ENCODE measurements at regions not wholly inside any gene's neighbourhood (a gene's known extent, or its start where the extent isn't known, plus 50 kb on each side); places are given as distances from the start of the nearest gene placed in this dataset.

DNA sequence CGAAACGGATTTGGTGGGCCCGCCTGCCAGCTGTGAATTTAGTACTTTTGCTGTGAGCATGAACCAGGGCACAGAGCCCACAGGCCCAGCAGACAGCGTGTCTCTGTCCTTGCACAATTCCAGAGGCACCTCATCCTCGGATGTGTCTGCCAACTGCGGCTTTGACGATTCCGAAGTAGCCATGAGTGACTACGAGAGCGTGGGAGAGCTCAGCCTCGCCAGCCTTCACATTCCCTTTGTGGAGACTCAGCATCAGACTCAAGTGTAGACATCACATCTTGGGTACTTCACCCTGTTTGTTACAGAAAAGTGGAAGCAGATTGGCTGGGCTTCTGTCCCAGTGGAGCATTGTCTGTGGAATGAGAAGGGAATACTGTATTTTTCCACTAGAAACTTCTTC is 78.6 kb upstream of the MTNR1B start:
- H3K27ac Mint-ChIP-seq = no peak overlapping the region
- no peak overlapping the region for H3K4me3 Mint-ChIP-seq
- peaks cover 1% of the 10 kb centered on the region for H3K4me1 Mint-ChIP-seq
- H3K36me3 Mint-ChIP-seq = no peaks in the 10 kb centered on the region
- no peaks in the 10 kb centered on the region for H3K9me3 Mint-ChIP-seq
- H3K27me3 Mint-ChIP-seq = no peaks in the 10 kb centered on the region
- no peak for DNase-seq

DNA sequence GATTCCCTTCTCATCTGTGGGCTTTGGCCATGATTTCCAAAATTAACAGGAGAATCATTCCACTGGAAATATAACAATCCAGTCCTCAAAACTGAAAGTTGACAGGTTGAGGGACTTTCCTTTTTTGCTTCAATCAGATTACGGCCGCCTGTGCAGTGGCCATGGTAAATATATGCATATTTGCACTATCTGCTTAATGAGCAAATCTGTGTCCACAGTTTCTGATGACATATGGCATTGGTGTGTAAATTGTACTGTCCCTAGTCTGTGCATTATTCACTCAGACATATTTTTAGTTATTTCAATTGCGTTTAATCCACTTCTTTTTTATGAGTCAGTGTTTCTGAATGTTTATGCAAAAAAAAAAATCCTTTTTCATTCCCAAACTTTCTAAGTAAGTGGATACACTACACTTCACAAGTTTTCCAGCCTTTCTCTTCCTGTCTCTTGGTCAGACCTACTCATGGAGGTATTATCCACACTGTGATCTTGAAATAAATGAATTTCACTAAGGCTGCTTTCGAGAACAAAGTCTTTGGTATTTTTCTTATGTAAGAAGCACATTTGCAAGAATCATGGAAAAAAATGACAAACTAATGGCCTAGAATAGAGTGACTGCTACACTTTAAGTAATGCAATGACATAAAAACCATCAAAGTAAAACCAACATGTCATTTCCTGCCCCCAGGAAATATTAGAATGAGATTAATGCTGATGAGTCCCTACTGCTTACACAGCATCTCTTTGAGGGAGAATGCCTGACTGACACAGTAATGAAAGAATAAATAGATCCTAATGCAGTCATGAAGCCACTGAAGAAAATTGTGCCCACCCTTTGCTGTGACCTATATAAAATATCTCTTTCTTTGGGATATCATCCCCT is 76.4 kb upstream of the MTNR1B start:
- Mint-ChIP-seq H3K27ac (no peak overlapping the region), H3K4me3 (no peak overlapping the region), H3K36me3 (no peaks in the 10 kb centered on the region)

DNA sequence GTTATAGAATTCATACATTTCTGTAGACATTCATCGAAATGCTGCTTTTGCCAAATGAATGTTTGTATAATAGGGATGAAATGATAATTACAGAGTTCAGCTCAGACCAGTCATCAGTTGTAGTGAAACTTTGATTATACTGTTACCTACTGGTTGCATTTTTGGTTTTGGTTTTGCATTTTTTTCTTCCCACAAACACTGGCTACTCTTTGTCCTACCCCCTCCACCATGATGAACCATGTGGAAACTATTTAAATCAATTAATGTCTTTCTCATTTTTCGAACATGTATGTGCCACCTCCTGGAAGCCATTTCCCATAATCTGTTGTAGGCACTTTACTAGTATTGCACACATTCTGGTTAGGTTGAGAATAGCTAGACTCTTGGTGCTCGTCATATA is 75.3 kb upstream of the MTNR1B start:
- Mint-ChIP-seq H3K4me3 (no peak overlapping the region), H3K36me3 (no peaks in the 10 kb centered on the region), H3K4me1 (no peaks in the 10 kb centered on the region), H3K27ac (no peak overlapping the region), H3K27me3 (peaks cover 5% of the 10 kb centered on the region), H3K9me3 (no peaks in the 10 kb centered on the region)
- no peak for DNase-seq

More for the DNA sequence above, 76.4 kb upstream of the MTNR1B start:
- Mint-ChIP-seq H3K9me3 (no peaks in the 10 kb centered on the region), H3K4me1 (no peaks in the 10 kb centered on the region), H3K27me3 (peaks cover 5% of the 10 kb centered on the region)
- no peak for DNase-seq

DNA sequence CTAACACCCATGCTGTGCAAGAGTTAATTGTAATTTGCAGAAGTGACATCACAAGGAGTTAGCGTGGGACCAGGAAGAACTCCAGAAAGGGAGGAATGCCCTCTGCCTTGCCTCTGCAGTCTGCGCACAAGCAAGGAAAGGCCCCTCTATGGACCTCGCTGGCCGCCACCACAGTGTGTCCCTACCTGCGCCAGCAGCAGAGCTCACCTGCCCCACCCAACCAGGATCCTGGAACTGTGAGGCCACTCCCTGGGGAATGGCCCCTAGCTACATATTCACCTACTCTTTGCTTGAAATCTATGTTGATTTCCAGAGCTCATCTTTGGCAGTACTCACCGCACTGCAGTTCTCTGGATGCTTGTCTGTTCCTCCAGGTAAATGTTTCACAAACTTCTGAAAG is 72.0 kb upstream of the MTNR1B start:
- no peak overlapping the region for H3K27ac Mint-ChIP-seq
- H3K4me1 Mint-ChIP-seq = no peaks in the 10 kb centered on the region
- H3K9me3 Mint-ChIP-seq = no peaks in the 10 kb centered on the region
- H3K36me3 Mint-ChIP-seq = no peaks in the 10 kb centered on the region
- H3K4me3 Mint-ChIP-seq = no peak overlapping the region
- H3K27me3 Mint-ChIP-seq = peaks cover 5% of the 10 kb centered on the region
- no peak for DNase-seq

DNA sequence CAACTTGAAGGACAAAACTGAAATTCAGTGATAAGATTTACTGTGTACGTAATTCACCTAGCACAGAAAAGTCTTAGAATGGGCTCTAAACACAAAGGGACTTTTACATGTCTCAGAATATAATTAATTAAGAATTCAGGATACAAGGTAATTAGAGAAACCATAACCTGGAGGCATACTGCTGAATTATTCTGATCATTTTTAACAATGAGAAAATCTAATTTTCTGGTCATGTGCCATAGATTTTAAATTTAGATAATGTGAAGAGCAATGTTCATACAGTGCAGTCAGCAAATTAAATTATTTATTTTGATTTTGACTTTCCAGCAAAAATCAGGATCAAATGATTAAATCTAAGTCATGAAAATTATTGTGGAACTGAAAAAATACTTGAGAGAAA is 67.0 kb upstream of the MTNR1B start:
- Mint-ChIP-seq H3K4me3 (no peak overlapping the region), H3K36me3 (no peaks in the 10 kb centered on the region), H3K4me1 (no peaks in the 10 kb centered on the region), H3K27me3 (peaks cover 5% of the 10 kb centered on the region), H3K27ac (no peak overlapping the region), H3K9me3 (no peaks in the 10 kb centered on the region)
- no peak for DNase-seq

DNA sequence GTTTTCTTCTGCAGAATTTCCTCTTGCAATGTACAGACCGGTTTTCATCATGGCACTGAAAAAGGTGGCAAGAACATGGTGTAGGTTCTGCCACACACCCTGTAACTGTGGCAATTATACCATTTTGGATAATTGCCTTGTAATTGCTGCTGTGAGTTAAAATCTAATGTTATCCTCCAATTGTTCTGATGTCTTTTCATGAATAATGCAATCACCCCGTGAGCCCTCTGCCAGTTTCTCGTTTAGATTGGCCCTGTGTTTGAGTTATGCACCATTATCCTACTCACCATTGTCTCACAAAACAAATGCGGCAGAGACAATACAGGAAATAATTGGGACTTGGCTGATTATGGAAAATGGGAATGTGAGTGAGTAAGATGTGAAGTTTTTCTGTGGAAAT is 61.8 kb upstream of the MTNR1B start:
- DNase-seq = no peak
- Mint-ChIP-seq H3K27me3 (no peaks in the 10 kb centered on the region), H3K36me3 (no peaks in the 10 kb centered on the region), H3K4me1 (no peaks in the 10 kb centered on the region), H3K27ac (no peak overlapping the region), H3K4me3 (no peak overlapping the region), H3K9me3 (no peaks in the 10 kb centered on the region)

DNA sequence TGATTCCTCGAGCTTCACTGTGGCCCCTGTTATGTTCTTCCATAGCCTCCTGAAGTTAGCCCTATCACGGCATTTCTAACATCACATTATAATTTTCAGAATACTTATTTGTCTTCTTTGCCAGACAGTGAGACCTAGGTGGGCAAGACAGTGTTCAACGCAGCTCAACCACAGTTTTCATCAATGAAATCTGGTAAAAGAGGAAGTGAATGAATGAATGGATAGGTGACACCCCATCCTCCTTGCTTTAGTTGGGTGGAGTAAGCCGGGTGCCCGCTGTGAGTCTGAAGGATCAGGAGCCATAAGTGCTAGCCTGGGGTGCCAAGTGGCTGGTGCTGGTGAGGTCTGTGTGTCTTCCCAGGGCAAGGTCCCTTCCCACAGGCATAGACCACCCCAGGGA is 60.2 kb upstream of the MTNR1B start:
- Mint-ChIP-seq H3K9me3 (no peaks in the 10 kb centered on the region), H3K27ac (no peak overlapping the region), H3K27me3 (peaks cover 4% of the 10 kb centered on the region), H3K4me1 (no peaks in the 10 kb centered on the region), H3K36me3 (no peaks in the 10 kb centered on the region), H3K4me3 (no peak overlapping the region)
- DNase-seq = no peak

DNA sequence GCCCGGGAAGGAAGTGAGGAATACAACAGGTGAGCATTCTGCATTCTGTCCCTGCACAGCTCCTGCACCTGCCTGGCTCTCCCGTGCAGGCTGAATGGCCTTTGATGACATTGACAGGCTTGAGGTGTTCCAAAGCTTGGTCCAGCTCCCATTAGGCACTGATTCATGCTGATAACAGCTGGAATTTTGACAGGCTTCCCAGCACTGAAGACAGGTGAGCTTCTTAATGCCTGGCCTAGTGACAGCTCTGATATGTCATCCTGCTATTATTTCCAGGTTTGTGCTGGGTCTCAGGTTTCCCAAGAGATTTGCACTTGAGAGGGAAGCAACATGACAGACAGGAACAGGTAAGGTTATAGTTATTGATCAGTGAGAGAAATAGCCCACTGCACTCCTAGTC is 58.0 kb upstream of the MTNR1B start:
- H3K36me3 Mint-ChIP-seq = no peaks in the 10 kb centered on the region
- DNase-seq = no peak
- no peaks in the 10 kb centered on the region for H3K9me3 Mint-ChIP-seq
- peaks cover 4% of the 10 kb centered on the region for H3K27me3 Mint-ChIP-seq
- no peak overlapping the region for H3K27ac Mint-ChIP-seq
- no peaks in the 10 kb centered on the region for H3K4me1 Mint-ChIP-seq
- H3K4me3 Mint-ChIP-seq = no peak overlapping the region

DNA sequence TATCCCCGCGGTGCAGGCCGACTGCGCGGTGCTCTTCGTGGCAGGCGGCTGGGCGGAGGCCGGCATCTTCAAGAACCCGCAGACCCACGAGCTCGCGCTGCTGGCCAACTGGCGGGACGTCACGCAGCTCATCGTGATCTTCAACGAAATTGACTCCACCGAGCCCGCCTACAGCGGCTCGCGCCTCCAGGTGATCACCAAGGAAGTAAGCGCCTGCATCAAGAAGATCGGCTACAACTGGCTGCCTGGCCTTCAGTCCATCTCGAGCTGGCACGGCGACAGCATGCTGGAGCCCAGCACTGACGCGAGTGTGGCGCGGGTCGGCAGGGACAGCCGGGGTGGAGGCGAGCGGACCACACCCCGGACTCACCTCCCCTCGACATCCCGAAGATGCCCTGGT is 53.9 kb upstream of the MTNR1B start:
- no peaks in the 10 kb centered on the region for H3K9me3 Mint-ChIP-seq
- no peaks in the 10 kb centered on the region for H3K36me3 Mint-ChIP-seq
- no peak for DNase-seq
- H3K4me1 Mint-ChIP-seq = no peaks in the 10 kb centered on the region
- no peak overlapping the region for H3K27ac Mint-ChIP-seq
- peaks cover 6% of the 10 kb centered on the region for H3K27me3 Mint-ChIP-seq
- H3K4me3 Mint-ChIP-seq = no peak overlapping the region

DNA sequence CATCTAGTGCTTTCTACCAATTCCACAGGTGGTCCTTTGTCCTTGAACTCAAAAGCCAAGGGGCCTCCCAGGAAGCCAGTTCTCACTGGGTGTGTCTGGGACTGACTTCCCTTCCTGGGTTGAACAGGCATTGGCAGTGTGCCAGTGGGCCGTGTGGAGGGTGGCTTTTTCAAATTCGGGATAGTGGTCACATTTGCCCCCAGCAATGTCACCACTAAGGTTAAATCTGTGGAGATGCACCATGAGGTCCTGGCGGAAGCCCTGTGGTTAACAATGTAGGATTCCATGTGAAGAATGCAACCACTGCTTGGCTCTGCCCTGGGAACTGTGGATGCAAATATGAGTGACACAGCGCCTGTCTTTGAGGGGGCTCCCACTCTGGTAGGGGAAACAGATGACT is 53.2 kb upstream of the MTNR1B start:
- Mint-ChIP-seq H3K4me3 (no peak overlapping the region), H3K27me3 (peaks cover 8% of the 10 kb centered on the region), H3K9me3 (no peaks in the 10 kb centered on the region), H3K4me1 (no peaks in the 10 kb centered on the region), H3K36me3 (no peaks in the 10 kb centered on the region), H3K27ac (no peak overlapping the region)
- DNase-seq = no peak

DNA sequence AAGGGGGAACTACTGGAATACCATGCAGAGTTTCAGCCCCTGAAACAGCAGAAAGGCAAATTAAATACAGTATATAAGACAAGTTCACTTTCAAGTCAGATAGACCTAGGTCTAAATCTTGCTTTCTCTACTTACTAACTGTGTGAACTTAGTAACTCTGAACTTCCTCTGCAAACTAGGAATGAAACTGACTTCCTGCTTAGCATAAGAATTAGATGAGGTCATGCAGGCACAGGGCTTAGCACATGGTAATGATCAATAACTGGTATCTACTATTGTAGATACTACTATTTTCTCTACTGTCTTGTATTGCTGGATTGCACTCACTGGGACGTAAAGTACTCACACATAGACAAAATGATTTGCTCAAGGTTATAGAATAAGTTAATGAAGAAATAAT is 51.5 kb upstream of the MTNR1B start:
- H3K4me3 Mint-ChIP-seq = no peak overlapping the region

DNA sequence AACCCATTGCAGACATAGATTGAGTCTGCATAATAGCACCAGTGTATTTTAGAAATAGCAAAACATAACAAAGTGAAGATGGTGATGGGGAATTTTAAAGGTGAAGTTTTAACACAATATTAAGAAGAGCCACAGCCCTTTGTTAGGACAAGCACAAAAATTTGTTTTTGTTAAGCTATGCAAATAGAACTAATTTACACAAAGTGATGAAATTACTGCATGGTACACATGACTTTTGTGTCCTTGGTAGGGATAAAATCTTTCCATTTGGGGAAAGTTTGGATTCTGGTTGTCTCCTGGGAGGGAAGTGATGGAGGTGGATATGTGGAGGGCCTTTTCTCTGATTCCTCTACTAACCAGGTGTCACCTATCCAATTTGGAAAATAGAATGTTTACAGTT is 50.4 kb upstream of the MTNR1B start:
- Mint-ChIP-seq H3K9me3 (no peaks in the 10 kb centered on the region), H3K36me3 (no peaks in the 10 kb centered on the region), H3K4me1 (no peaks in the 10 kb centered on the region), H3K27ac (no peak overlapping the region), H3K27me3 (peaks cover 11% of the 10 kb centered on the region), H3K4me3 (no peak overlapping the region)
- no peak for DNase-seq

More for the DNA sequence above, 51.5 kb upstream of the MTNR1B start:
- no peak overlapping the region for H3K27ac Mint-ChIP-seq
- no peaks in the 10 kb centered on the region for H3K36me3 Mint-ChIP-seq
- H3K9me3 Mint-ChIP-seq = no peaks in the 10 kb centered on the region
- no peak for DNase-seq
- peaks cover 14% of the 10 kb centered on the region for H3K27me3 Mint-ChIP-seq
- no peaks in the 10 kb centered on the region for H3K4me1 Mint-ChIP-seq

Data from activated naive CD8-positive, alpha-beta T cell treated with anti-CD3 and anti-CD28 coated beads for 36 hours (primary cell).